OCI-LY3 (cell line): ENCODE measurements at regions not wholly inside any gene's neighbourhood (a gene's known extent, or its start where the extent isn't known, plus 50 kb on each side); places are given as distances from the start of the nearest gene placed in this dataset.

ENCODE experiments used
- EZH2phosphoT487 ChIP-seq: fragments of 200-600 bp; shearing (Covaris generic); IDR thresholded peaks from 2 replicates; pipeline ENCODE4 v1.6.1; 2018; ENCODE audit warnings: antibody characterized with exemption, mixed run types, low read depth
- TF ChIP-seq, protein P1 (sequence below): fragments of 200-600, 300-600 bp; sonication (generic); IDR thresholded peaks from 2 replicates; pipeline ENCODE4 v1.5.1; 2014; ENCODE audit warnings: antibody characterized with exemption, low read length, low read depth

GRCh38 chr3:144413068-144413467, 441.4 kb downstream of the DIPK2A start:
- TF ChIP-seq, protein P1, sequence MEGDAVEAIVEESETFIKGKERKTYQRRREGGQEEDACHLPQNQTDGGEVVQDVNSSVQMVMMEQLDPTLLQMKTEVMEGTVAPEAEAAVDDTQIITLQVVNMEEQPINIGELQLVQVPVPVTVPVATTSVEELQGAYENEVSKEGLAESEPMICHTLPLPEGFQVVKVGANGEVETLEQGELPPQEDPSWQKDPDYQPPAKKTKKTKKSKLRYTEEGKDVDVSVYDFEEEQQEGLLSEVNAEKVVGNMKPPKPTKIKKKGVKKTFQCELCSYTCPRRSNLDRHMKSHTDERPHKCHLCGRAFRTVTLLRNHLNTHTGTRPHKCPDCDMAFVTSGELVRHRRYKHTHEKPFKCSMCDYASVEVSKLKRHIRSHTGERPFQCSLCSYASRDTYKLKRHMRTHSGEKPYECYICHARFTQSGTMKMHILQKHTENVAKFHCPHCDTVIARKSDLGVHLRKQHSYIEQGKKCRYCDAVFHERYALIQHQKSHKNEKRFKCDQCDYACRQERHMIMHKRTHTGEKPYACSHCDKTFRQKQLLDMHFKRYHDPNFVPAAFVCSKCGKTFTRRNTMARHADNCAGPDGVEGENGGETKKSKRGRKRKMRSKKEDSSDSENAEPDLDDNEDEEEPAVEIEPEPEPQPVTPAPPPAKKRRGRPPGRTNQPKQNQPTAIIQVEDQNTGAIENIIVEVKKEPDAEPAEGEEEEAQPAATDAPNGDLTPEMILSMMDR = no peak
- no peak for TF ChIP-seq EZH2phosphoT487
